ENCODE measurements at regions not wholly inside any gene's neighbourhood (a gene's known extent, or its start where the extent isn't known, plus 50 kb on each side); places are given as distances from the start of the nearest gene placed in this dataset.

GRCh38 chr9:117545846-117546245 lies 131.0 kb upstream of the ASTN2 start:
- TF ChIP-seq CTCF (optimal IDR thresholded peaks at IDR 0.05 in 1 of 3, IDR thresholded peaks at IDR 0.05 in 1 of 3, conservative IDR thresholded peaks at IDR 0.05 in 1 of 3; ENCODE audit: extremely low read depth in 1 of 3, insufficient read depth in 2 of 3, low read length in 3 of 3) = no peak
- TF ChIP-seq EZH2 (IDR thresholded peaks at IDR 0.05; ENCODE audit: low read length) = no peak

Measured in keratinocyte (primary cell).